GM12878 (cell line): ENCODE measurements at regions not wholly inside any gene's neighbourhood (a gene's known extent, or its start where the extent isn't known, plus 50 kb on each side); places are given as distances from the start of the nearest gene placed in this dataset.

Experiments used
- BACH1 ChIP-seq: fragments of 450-650 bp; IDR thresholded peaks from 2 replicates; pipeline ENCODE4 v1.6.1; 2017; ENCODE audit warnings: mild to moderate bottlenecking, borderline replicate concordance
- BMI1 ChIP-seq: fragments of 450-650 bp; IDR thresholded peaks from 2 replicates; pipeline ENCODE4 v1.6.1; 2016; ENCODE audit warnings: mild to moderate bottlenecking, moderate library complexity, borderline replicate concordance
- GATAD2B ChIP-seq: fragments of 450-650 bp; conservative IDR thresholded peaks from 2 replicates; pipeline ENCODE4 v1.6.1; 2017; ENCODE audit warnings: low read depth, mild to moderate bottlenecking, moderate library complexity
- HCFC1 ChIP-seq: fragments of 150-350 bp; IDR thresholded peaks from 2 replicates; pipeline ENCODE4 v1.6.1; 2014; ENCODE audit warnings: low read length
- HDGF ChIP-seq: fragments of 450-650 bp; IDR thresholded peaks from 2 replicates; pipeline ENCODE4 v1.6.1; 2016; ENCODE audit warnings: antibody characterized with exemption
- JUNB ChIP-seq: IDR thresholded peaks from 2 replicates; pipeline ENCODE4 v1.6.1; 2016; ENCODE audit warnings: antibody characterized with exemption, mild to moderate bottlenecking
- KDM1A ChIP-seq: fragments of 200-600 bp; sonication (generic); IDR thresholded peaks from 2 replicates; pipeline ENCODE4 v1.6.1; 2016; ENCODE audit warnings: borderline replicate concordance
- MTA3 ChIP-seq: IDR thresholded peaks from 2 replicates; pipeline ENCODE4 v1.6.1; 2012; ENCODE audit warnings: low read length, inconsistent platforms, borderline replicate concordance
- MYC ChIP-seq: IDR thresholded peaks from 2 replicates; pipeline ENCODE4 v1.6.1; 2011; ENCODE audit warnings: mild to moderate bottlenecking, low read length, moderate library complexity, inconsistent platforms; ENCODE audit not compliant: insufficient read depth, insufficient replicate concordance, insufficient read length, severe bottlenecking
- POLR2AphosphoS2 ChIP-seq: IDR thresholded peaks from 2 replicates; pipeline ENCODE4 v1.6.1; 2011; ENCODE audit warnings: low read depth, mild to moderate bottlenecking, low read length, improper control_type of control experiment, moderate library complexity
- RAD21 ChIP-seq: IDR thresholded peaks from 2 replicates; pipeline ENCODE4 v1.6.1; 2011; ENCODE audit warnings: mild to moderate bottlenecking, low read depth, low read length, moderate library complexity; ENCODE audit not compliant: insufficient read depth
- RAD51 ChIP-seq: fragments of 450-650 bp; IDR thresholded peaks from 2 replicates; pipeline ENCODE4 v1.6.1; 2016; ENCODE audit warnings: moderate library complexity, mild to moderate bottlenecking, inconsistent platforms
- RELA ChIP-seq: fragments of 450-650 bp; IDR thresholded peaks from 2 replicates; pipeline ENCODE4 v1.8.0; 2014; ENCODE audit warnings: borderline replicate concordance; ENCODE audit not compliant: partially characterized antibody
- SMAD1 ChIP-seq: fragments of 450-650 bp; IDR thresholded peaks from 2 replicates; pipeline ENCODE4 v1.6.1; 2018; ENCODE audit warnings: mild to moderate bottlenecking, low read depth; ENCODE audit not compliant: partially characterized antibody
- SUZ12 ChIP-seq: fragments of 200-600 bp; sonication (generic); IDR thresholded peaks from one replicate; pipeline ENCODE4 v1.6.1; 2018; ENCODE audit warnings: antibody characterized with exemption, mild to moderate bottlenecking; ENCODE audit not compliant: unreplicated experiment
- YBX1 ChIP-seq: fragments of 450-650 bp; IDR thresholded peaks from 2 replicates; pipeline ENCODE4 v1.6.1; 2016; ENCODE audit warnings: antibody characterized with exemption
- ZBED1 ChIP-seq: IDR thresholded peaks from 2 replicates; pipeline ENCODE4 v1.6.1; 2016; ENCODE audit warnings: borderline replicate concordance
- TF ChIP-seq, protein P1 (sequence below): fragments of 450-650 bp; IDR thresholded peaks from 2 replicates; pipeline ENCODE4 v1.6.1; 2017; ENCODE audit warnings: borderline replicate concordance
- TF ChIP-seq, protein P2 (sequence below): IDR thresholded peaks from 2 replicates; pipeline ENCODE4 v1.6.1; 2012; ENCODE audit warnings: low read depth, low read length, improper control_type of control experiment
- TF ChIP-seq, protein P3 (sequence below): fragments of 450-650 bp; IDR thresholded peaks from 2 replicates; pipeline ENCODE4 v1.6.1; 2017; ENCODE audit warnings: mild to moderate bottlenecking, moderate library complexity
- TF ChIP-seq, protein P4 (sequence below): fragments of 450-650 bp; IDR thresholded peaks from 2 replicates; pipeline ENCODE4 v1.6.1; 2016; ENCODE audit warnings: mild to moderate bottlenecking, moderate library complexity, borderline replicate concordance

DNA sequence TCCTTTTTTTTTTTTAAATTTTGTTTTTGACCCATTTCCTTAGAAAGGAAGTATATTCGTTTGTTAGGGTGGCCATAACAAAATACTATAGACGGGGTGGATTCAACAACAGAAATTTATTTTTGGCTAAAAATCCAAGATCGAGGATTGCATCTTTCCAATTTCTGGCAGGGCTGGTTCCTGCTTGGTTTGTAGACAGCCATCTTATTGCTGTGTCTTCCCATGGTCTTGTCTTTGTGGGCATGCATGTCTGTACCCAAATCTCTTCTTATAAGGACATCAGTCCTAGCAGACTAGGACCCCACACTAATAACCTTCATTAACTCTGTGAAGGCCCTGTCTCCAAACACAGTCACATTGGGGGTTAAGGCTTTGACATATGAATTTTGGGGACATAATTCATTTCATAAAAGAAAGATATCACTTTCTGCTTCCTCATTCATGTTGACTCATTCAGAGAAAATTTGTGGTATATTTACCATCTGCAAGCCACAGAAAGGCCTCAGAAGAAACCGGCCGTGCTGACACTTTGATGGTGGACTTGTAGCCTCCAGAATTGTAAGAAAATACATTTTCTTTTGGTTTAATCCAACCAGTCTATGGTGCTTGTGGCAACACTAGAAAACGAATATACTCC lies 262.1 kb downstream of the LPIN1 start (continued):
- TF ChIP-seq, protein P1, sequence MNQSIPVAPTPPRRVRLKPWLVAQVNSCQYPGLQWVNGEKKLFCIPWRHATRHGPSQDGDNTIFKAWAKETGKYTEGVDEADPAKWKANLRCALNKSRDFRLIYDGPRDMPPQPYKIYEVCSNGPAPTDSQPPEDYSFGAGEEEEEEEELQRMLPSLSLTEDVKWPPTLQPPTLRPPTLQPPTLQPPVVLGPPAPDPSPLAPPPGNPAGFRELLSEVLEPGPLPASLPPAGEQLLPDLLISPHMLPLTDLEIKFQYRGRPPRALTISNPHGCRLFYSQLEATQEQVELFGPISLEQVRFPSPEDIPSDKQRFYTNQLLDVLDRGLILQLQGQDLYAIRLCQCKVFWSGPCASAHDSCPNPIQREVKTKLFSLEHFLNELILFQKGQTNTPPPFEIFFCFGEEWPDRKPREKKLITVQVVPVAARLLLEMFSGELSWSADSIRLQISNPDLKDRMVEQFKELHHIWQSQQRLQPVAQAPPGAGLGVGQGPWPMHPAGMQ = no peak
- TF ChIP-seq MYC (no peak), RAD21 (no peak), YBX1 (no peak), RELA (no peak), SUZ12 (no peak), BMI1 (peak; percentile 46; the same call in 1 of the 2 replicates), ZBED1 (no peak), KDM1A (no peak), JUNB (peak; percentile 95), MTA3 (peak; percentile 49; the same call in 1 of the 2 replicates), RAD51 (peak; percentile 38), POLR2AphosphoS2 (no peak), BACH1 (peak; percentile 69; the same call in 1 of the 2 replicates), HCFC1 (no peak), SMAD1 (peak; percentile 78), GATAD2B (peak; percentile 43; the same call in 1 of the 2 replicates), HDGF (no peak)
- TF ChIP-seq, protein P2, sequence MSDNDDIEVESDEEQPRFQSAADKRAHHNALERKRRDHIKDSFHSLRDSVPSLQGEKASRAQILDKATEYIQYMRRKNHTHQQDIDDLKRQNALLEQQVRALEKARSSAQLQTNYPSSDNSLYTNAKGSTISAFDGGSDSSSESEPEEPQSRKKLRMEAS = no peak
- TF ChIP-seq, protein P3, sequence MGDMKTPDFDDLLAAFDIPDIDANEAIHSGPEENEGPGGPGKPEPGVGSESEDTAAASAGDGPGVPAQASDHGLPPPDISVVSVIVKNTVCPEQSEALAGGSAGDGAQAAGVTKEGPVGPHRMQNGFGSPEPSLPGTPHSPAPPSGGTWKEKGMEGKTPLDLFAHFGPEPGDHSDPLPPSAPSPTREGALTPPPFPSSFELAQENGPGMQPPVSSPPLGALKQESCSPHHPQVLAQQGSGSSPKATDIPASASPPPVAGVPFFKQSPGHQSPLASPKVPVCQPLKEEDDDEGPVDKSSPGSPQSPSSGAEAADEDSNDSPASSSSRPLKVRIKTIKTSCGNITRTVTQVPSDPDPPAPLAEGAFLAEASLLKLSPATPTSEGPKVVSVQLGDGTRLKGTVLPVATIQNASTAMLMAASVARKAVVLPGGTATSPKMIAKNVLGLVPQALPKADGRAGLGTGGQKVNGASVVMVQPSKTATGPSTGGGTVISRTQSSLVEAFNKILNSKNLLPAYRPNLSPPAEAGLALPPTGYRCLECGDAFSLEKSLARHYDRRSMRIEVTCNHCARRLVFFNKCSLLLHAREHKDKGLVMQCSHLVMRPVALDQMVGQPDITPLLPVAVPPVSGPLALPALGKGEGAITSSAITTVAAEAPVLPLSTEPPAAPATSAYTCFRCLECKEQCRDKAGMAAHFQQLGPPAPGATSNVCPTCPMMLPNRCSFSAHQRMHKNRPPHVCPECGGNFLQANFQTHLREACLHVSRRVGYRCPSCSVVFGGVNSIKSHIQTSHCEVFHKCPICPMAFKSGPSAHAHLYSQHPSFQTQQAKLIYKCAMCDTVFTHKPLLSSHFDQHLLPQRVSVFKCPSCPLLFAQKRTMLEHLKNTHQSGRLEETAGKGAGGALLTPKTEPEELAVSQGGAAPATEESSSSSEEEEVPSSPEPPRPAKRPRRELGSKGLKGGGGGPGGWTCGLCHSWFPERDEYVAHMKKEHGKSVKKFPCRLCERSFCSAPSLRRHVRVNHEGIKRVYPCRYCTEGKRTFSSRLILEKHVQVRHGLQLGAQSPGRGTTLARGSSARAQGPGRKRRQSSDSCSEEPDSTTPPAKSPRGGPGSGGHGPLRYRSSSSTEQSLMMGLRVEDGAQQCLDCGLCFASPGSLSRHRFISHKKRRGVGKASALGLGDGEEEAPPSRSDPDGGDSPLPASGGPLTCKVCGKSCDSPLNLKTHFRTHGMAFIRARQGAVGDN = peak; percentile 42; the same call in 1 of the 2 replicates
- TF ChIP-seq, protein P4, sequence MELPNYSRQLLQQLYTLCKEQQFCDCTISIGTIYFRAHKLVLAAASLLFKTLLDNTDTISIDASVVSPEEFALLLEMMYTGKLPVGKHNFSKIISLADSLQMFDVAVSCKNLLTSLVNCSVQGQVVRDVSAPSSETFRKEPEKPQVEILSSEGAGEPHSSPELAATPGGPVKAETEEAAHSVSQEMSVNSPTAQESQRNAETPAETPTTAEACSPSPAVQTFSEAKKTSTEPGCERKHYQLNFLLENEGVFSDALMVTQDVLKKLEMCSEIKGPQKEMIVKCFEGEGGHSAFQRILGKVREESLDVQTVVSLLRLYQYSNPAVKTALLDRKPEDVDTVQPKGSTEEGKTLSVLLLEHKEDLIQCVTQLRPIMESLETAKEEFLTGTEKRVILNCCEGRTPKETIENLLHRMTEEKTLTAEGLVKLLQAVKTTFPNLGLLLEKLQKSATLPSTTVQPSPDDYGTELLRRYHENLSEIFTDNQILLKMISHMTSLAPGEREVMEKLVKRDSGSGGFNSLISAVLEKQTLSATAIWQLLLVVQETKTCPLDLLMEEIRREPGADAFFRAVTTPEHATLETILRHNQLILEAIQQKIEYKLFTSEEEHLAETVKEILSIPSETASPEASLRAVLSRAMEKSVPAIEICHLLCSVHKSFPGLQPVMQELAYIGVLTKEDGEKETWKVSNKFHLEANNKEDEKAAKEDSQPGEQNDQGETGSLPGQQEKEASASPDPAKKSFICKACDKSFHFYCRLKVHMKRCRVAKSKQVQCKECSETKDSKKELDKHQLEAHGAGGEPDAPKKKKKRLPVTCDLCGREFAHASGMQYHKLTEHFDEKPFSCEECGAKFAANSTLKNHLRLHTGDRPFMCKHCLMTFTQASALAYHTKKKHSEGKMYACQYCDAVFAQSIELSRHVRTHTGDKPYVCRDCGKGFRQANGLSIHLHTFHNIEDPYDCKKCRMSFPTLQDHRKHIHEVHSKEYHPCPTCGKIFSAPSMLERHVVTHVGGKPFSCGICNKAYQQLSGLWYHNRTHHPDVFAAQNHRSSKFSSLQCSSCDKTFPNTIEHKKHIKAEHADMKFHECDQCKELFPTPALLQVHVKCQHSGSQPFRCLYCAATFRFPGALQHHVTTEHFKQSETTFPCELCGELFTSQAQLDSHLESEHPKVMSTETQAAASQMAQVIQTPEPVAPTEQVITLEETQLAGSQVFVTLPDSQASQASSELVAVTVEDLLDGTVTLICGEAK = no peak
